Bone marrow (tissue), 2 donors: ENCODE measurements at regions not wholly inside any gene's neighbourhood (a gene's known extent, or its start where the extent isn't known, plus 50 kb on each side); places are given as distances from the start of the nearest gene placed in this dataset.
"Not testable (repeated sequence)": the region's sequence is repeated elsewhere in the genome, so short reads cannot be mapped to it uniquely, and the experiment has no call there.

Experiments
- DNase-seq, 2 donors: peaks; one replicate each; lab custom pipeline; 2025; lab: John Stamatoyannopoulos, UW

DNA sequence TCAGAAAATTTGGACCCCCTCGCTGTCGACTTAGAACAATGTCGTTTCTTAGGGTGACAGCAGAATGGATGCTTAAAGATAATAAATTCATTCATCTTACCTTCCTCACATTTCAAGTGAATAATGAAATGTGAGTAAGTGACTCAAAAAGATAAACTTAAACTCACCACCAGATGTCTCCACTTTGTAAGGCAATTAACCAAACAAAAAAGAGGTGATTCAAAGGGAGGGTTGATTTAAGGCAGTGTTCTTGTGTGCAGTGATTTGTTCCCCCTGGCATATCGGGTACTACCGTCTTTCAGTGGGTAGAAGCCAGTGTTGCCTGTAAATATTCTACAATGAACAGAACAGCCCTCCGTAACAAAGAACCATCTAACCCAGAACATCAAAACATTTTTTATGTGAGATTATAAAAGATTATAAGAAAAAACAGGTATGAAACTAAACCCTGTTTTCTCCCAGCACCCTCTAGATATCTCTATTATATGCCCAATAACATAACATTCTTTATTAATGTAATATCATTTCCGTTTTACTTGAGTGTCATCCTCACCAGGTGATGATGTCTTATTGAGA is 589.7 kb downstream of the CBLN4 start:
- no peak for DNase-seq

DNA sequence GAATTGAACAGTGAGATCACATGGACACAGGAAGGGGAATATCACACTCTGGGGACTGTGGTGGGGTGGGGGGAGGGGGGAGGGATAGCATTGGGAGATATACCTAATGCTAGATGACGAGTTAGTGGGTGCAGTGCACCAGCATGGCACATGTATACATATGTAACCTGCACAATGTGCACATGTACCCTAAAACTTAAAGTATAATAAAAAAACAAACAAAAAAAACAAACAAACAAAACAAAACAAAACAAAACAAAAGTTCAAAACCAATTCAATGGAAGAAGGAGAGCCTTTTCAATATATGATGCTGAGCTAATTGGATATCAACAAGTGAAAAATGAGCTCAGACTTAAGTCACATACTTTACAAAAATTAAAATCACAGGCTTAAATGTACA is 592.8 kb downstream of the CBLN4 start:
- not testable (repeated sequence) for DNase-seq

DNA sequence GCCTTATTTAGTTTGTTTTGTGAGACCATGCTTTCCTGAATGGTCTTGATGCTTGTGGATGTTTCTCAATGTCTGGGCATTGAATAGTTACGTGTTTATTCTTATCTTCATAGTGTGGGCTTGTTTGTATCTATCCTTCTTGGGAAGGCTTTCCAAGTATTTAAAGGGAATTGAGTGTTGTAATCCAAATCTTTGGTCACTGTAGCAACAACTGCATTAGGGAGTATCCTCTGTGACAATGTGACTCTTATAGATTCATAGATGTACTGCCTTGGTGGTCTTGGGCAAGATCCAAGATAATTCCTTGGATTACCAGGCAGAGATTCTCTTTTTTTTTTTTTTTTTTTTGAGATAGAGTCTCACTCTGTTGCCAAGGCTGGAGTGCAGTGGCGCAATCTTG is 598.4 kb downstream of the CBLN4 start:
- DNase-seq = no peak

DNA sequence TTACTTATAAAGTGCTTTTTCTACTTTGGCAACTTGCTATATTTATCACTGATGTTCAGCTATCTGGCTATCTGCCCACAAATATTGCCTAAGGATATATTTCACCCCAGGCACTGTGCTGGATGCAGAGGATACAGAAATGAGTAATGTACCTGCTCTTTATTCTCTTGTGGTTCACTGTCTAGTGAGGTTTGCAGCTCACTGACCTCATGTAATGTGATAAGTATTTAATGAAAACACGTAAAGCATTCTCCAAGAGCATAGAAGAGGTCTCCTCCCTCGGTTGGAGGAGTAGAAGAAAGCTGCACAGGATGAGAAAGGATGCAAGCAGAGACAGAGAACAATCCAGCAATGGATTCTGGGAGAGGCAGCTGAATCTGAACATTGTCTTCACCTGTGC is 610.7 kb downstream of the CBLN4 start:
- no peak for DNase-seq

DNA sequence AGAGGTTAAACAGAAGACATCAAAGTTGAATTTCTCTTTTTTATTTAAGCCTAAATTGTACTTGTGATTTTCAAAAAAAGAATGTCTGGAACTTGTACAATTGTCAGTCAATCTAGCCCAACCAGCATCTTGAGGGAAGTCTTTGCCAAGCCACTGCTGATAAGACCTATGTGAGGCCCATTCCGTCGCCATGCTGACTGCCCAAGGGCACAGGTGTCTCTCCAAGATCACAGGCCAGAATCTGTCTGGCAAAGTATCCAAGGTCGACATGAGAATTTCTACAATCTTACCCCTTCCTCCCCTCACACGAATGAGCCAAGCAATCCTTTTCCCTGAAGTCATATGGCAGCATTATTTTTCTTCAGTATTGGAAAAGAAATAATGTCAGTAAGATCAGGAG is 614.5 kb downstream of the CBLN4 start:
- no peak for DNase-seq

DNA sequence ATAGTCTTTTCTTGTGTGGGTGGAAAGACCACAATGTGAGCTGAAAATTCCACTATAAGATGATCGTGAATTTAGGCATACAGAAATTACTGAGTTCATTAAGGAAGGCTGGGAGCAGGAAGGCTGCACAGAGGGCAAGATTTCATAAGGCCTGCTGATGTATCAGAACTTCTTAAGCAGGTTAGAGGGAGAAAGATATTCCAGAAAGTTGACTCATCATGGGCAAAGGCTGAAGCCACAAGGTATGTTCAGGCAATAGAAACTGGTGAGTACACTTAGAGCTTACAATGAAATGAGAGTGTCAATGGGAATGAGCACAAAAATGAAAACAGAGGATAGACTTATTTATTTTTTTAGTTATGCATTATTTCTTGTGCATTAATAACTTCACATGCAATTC is 618.6 kb downstream of the CBLN4 start:
- DNase-seq = no peak

DNA sequence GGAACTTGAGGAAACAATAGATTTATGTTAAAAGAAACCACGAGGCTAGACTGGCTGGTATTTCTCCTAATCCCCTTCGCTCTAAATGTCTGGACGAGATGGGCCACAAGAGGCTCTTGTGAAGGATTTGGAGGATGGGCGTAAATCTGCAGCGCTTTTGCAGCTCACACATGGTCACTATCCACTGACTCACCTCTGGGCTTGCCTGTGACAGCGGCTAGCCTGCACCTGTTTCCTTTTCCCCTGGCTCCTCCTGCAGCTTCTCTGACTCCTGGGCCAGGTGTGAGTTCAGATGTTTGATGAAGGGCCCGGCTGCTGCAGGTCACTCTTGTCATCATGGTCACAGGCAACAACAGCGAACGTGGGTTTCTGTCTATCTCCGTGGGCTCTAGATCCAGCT is 629.4 kb downstream of the CBLN4 start:
- DNase-seq = no peak

DNA sequence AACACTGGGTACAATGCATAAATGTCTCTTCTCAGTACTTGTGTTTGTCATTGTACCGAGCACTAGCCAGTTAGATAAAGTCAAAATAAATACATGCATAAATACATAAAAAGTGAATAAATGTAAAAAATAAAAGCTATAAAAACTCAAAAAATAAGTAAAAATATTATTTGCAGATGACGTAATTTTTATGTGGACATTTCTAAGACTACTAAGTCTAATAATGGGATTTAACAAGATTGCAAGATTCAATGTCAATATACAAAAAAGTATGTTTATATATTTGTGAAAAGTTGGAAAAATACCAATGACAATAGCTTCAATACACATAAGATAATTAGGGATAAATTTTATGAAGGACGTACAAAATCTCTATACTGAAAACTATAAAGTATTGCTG is 639.6 kb downstream of the CBLN4 start:
- no peak for DNase-seq

DNA sequence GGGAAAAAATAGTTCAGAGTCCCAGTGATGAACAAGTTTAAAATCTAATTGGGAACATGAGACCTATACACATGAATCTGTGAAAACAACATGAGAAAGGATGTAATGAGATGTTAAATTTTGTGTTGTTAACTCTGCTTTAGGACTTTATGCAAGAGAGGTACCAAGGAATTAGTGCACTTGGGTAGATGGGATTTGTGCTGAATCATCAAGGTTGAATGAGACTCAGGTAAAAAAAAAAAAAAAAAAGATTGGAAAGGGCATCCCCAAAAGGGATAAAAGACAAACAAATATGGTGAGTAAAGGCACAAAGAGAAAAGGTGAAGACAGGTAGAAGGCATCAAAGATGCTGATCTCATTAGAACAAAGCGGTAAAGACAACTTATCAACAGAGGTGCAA is 644.4 kb downstream of the CBLN4 start:
- DNase-seq = no peak

DNA sequence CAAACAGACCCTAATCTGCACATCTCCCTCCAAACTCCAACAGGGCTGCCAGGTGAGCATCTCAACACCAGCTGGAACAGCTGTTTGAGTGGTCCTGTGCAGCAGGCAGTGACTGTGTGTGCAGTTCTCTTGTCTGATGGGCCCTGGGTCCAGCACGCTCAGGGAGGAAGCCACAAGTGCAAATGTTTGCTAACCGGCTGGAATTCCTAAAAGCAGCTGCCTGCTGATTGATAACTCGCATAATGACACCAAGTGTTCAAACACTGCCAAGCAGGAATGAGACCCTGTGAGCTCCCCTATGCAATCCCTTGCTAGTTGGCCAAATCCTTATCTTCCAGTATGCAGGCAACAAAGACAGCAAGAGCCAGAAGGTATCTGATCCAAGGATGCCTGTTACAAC is 650.6 kb downstream of the CBLN4 start:
- DNase-seq = no peak

DNA sequence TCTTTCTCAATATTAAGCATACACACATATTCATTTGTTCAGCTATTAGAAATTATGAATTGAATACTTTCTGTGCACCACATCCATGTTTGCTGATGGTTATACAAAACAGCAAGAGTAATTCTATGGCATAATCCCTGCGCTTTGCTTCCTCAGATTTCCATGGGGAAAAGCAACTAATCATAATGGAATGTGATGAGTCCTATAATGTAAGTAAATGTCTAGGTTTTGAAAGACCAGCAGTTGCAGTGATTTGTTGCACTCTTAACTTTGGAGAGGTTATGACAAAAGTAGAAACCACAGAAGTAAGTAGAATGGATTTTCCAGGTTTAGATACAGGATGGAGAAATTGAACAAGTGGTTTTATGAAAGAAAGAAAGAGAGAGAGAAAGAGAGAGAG is 652.1 kb downstream of the CBLN4 start:
- DNase-seq = no peak

DNA sequence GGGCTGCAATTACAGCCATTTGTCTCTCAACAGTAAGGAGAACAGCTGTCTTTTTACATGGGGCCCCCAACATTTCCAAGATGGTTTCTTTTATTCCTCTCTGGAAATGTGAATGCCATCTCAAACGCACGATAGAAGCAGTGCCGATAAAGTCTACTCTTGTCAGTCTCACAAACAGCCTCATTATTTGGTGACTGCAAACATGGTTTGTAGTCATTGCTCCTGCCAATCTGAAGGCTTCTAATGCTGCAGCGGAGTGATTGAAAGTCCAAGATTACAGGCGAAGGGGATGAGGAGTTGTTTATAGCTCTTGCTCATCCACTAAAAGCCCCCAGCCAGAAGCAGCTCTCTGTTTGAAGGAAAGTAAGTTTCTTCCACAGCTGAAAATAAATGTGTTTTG is 657.1 kb downstream of the CBLN4 start:
- no peak for DNase-seq

DNA sequence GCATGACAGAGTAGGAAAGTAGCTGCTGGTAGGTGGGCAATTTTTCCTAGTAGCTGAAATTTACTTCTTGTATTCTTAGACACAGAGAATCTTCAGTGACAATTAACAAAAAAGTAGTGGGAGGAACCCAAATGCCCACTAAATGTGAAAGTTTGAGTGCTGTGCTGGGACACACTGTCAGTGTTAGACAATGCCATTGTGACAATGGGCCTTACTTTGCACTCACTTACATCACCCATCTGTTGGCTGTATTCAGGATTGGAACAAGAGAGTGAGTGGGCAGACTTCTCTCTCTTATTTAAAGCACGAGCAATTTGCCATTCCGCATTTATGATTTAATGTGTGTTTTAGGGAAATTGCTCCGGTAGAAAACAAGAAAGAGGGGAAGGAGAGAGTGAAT is 662.5 kb downstream of the CBLN4 start:
- no peak for DNase-seq

DNA sequence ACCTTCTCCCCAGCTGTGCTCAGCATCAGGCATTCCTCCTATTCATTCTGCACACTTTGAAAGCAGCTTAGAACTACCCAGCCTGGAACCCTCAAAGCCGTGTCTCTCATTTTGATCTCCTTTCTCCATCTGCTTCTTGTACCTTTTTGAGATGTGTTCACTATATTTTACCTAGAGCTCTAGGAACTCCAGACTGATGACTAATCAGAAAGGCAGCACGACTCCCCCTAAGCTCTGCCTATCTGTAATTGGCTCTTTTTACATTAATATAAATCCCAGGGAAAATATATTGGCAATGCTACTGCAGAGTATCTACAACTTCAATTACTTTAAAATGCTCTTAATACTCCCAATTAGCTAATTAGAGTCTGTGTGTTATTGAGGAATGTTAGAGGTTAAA is 671.5 kb downstream of the CBLN4 start:
- no peak for DNase-seq

DNA sequence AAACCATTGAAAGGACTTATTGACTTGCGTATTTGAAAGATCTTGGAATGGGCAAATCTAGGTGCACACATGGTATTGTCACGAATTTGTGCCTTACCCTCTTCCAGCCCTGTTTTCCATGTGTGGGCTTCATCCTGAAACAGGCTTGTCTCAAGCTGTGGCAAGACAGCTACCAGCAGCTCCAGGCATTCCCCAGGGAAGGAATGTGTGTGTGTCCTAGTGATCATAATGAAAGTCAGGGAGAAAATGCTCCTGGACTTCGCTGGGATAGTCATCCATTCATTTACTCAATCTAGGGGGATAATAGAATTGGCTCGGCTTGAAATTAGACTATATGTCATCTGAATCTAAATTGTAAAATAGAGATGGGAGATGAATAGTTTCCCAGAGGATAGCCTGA is 676.2 kb downstream of the CBLN4 start:
- no peak for DNase-seq

DNA sequence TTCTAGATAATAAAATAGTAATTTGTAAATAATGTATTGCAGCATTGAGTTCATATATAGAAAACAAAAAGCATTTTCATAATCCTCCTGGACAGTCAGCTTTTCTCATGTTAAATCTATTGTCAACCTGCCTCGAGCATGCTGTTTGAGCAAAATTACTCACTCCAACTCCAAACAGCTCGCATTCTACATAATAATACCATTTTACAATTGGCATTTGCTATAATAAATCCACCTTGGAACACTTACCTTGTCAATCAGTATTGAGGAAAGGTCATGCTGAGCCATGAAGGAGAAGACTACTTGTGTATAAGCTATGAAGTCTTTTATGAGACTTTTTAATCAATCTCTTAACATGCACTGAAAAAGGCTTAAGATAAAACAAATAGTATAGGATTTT is 682.6 kb downstream of the CBLN4 start:
- DNase-seq = no peak

DNA sequence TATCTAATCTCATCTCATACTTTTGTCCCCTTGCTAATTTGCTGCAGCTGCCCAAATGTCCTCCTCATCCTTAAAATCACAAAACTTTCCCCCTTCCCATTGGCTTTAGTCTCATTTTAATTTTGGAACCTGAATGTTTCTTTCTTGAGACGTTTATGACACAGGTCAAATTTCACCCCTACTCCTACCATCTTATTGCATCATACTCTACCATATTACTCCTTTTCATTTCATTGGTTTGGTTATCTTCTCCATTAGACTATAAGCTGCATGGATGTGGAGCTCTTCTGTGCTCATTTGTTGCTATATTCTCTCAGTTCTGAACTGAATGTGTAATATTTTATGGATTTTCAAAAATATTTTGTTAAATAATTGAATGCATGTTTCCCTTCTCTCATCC is 688.6 kb downstream of the CBLN4 start:
- DNase-seq = no peak

DNA sequence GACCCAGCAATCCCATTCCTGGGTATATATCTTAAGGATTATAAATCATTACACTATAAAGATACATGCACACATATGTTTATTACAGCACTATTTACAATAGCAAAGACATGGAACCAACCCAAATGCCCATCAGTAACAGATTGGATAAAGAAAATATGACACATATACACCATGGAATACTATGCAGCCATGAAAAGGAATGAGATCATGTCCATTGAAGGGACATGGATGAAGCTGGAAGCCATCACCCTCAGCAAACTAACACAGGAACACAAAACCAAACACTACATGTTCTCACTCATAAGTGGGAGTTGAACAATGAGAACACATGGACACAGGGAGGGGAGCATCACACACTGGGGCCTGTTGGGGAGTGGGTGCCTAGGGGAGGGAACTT is 694.5 kb downstream of the CBLN4 start:
- not testable (repeated sequence) for DNase-seq

DNA sequence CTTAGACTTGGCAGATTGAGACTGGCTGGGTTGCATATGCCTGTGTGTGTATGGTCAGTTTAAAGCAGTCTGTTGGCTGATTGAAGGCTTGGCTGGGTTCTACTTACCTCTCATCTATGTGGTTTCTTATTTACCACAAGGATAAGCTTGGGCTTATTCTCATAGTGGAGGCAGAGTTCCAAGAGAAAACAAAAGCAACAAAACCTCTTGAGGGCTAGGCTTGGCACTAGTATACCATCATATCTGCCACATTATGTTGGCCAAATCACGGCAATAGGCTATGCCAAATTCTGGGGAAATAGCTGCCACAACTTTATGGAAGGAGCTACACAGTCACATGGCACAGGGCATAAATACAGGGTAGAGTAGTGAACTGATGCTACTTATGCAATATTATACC is 714.1 kb downstream of the CBLN4 start:
- DNase-seq = no peak

DNA sequence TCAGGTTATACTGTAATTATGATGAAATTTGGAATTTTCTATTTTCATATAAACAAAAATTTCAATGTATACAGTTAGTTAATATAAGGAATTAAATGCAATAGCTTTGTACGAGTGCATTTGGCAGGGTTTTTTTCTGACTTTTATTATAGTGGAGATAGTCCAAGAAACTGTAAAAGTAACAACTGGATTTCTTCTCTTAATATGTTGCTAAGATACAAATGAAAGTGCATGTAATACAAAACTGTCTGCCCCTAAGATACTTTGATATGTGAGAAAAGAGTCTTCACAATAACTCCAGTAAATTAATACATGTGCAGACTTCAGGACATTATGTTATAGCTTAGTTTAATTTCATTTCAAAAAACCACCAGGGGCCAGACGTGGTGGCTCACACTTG is 721.4 kb downstream of the CBLN4 start:
- DNase-seq = no peak

DNA sequence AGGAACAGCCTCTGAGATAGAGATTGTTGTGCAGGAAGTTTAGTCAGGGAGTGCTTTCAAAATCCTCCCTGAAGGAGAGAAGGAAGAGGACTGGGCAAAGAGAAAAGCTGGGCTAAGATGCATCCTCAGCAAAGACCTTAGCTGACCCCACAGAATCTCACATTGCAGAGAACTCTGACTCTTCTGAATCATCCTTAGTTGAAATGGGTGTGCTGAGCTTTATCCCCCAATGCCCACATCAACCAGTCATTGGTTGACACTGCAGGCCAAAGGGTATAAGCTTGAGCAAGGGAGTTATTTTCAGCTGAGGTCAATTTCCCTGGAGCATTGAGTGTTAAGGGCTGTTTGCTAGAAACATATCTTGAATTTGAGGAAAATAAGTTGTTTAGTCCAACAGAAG is 732.2 kb downstream of the CBLN4 start:
- DNase-seq = no peak

DNA sequence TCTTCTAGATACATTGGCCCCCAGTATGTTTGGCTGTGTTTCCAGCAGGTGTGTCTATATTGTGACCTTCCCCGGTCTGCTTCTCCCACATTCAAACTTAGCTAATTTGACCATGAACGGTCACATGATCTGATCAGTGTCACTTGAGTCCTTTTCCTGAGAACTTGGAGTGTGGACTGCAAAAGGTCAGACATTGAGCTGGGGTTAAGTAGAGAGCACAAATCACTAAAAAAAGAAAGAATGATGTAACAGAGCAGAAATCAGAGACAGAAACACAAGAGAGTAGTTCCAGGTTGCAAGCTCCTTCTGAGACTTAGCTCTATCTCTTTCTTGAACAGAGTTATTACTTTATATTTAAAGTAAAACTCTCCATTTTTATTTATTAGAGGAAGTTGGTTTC is 733.9 kb downstream of the CBLN4 start:
- DNase-seq = no peak

DNA sequence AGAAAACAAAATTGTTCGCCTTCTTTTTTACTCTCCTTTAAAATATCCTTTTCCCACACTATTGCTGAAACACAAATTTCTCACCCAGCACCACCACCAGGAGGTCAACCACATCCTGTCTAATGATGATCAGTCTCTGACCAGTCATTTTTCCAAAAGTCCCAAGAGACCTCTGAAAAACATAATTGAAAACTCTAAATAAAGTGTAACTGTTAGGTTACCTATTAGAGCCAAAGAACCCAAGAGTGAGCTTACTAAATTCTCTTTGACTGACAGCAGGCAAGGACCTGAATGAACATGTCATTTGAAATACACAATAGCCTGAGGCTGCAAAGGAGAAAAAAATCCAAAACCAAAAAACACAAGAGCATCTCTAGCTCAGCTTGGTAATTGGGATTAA is 735.4 kb downstream of the CBLN4 start:
- no peak for DNase-seq

DNA sequence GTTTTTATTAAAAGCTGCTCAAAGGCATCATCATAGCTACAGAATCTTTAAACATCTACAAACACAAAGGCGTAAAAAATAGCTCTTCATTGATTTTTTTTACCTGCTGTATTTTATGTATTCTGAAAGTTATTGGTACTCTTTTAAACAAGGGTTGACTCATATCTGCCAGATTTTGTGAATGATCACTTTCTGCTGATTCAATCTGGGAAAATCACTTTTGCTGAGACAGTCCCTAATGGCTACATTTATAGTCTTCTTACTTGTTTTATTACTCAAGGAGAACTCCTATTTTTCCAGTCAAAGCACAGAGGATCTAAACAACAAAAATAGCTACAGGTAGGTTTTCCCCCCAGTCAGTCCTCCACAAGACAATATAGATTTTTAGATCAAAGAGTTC is 739.0 kb downstream of the CBLN4 start:
- no peak for DNase-seq

DNA sequence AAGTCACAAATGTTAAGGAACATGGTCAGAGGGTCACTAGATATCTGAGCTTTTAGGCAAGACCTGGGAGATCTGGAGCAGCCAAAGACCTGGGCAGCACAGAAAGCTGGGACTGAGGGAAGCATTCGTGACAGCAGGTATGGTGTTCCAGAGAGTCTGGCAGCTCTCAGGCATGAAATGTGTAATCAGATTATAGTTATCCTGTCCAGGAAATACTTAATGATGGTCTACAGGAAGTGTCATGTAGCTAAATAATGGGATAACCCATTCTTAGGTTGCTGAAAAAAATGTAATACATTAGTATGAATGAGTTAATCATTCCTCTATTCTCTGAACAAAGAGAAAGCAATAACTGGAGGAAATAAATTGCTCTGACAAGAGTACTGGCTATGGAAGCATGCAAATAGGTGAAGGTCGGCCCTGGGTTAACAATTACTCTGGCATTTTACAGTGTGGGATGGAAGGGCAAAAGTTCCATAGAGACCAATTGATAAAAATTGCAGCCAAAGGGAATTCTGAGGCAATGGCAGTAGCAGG is 740.5 kb downstream of the CBLN4 start:
- no peak for DNase-seq
